OCI-LY1 (cell line): ENCODE measurements at regions not wholly inside any gene's neighbourhood (a gene's known extent, or its start where the extent isn't known, plus 50 kb on each side); places are given as distances from the start of the nearest gene placed in this dataset.

Experiments
- H2AFZ ChIP-seq: fragments of 200-600 bp; sonication (generic), shearing (Covaris generic); 2 replicates; pipeline ENCODE4 v1.6.0; 2014; ENCODE audit warnings: antibody characterized with exemption, mild to moderate bottlenecking, low read length
- H3F3A ChIP-seq: fragments of 200-600 bp; sonication (generic), shearing (Covaris generic); 2 replicates; pipeline ENCODE4 v1.6.0; 2014; ENCODE audit warnings: mild to moderate bottlenecking, antibody characterized with exemption, low read length, moderate library complexity; ENCODE audit not compliant: insufficient read depth
- H3K27ac ChIP-seq: fragments of 200-600 bp; sonication (generic); 2 replicates; pipeline ENCODE4 v1.5.1; 2014; ENCODE audit warnings: low read length, mixed run types, mild to moderate bottlenecking, low read depth; ENCODE audit not compliant: poor library complexity, severe bottlenecking
- H3K27me3 ChIP-seq: fragments of 200-600 bp; sonication (generic); 2 replicates; pipeline ENCODE4 v1.6.0; 2014; ENCODE audit warnings: antibody characterized with exemption, mild to moderate bottlenecking, low read length, moderate library complexity; ENCODE audit not compliant: insufficient read depth
- H3K36me3 ChIP-seq: fragments of 200-600 bp; sonication (generic); 2 replicates; pipeline ENCODE4 v1.6.1; 2014; ENCODE audit warnings: mild to moderate bottlenecking, antibody characterized with exemption, low read length, moderate library complexity, mixed read lengths; ENCODE audit not compliant: insufficient read depth
- H3K4me1 ChIP-seq: fragments of 200-600 bp; sonication (generic); 2 replicates; pipeline ENCODE4 v1.5.1; 2014; ENCODE audit warnings: mild to moderate bottlenecking, low read length, moderate library complexity; ENCODE audit not compliant: insufficient read depth, severe bottlenecking
- H3K4me2 ChIP-seq: fragments of 200-600 bp; sonication (generic), shearing (Covaris generic); 2 replicates; pipeline ENCODE4 v1.6.1; 2014; ENCODE audit warnings: low read length
- H3K4me3 ChIP-seq: fragments of 200-600 bp; sonication (generic); 2 replicates; pipeline ENCODE4 v1.5.1; 2014; ENCODE audit warnings: low read length, low read depth, mild to moderate bottlenecking, mixed read lengths; ENCODE audit not compliant: poor library complexity, severe bottlenecking
- H3K79me2 ChIP-seq: fragments of 200-600 bp; shearing (Covaris generic); 2 replicates; pipeline ENCODE4 v1.6.1; 2016; ENCODE audit warnings: mixed run types, low read length, mixed read lengths; ENCODE audit not compliant: insufficient read depth
- H3K9ac ChIP-seq: fragments of 200-600 bp; sonication (generic), shearing (Covaris generic); 2 replicates; pipeline ENCODE4 v1.6.1; 2014; ENCODE audit warnings: mild to moderate bottlenecking, low read length, mixed read lengths
- H3K9me2 ChIP-seq: fragments of 200-600 bp; sonication (generic), shearing (Covaris generic); 2 replicates; pipeline ENCODE4 v1.6.1; 2014; ENCODE audit warnings: low read depth, mild to moderate bottlenecking, low read length, mixed read lengths
- H3K9me3 ChIP-seq: fragments of 200-600 bp; shearing (Covaris generic); 2 replicates; pipeline ENCODE4 v1.6.1; 2014; ENCODE audit warnings: low read length, mixed read lengths
- H4K20me1 ChIP-seq: fragments of 200-600 bp; sonication (generic), shearing (Covaris generic); 2 replicates; pipeline ENCODE4 v1.6.0; 2016; ENCODE audit warnings: mild to moderate bottlenecking, low read length; ENCODE audit not compliant: insufficient read depth
- CTCF ChIP-seq: fragments of 200-600 bp; sonication (generic), shearing (Covaris generic); IDR thresholded peaks from 2 replicates; pipeline ENCODE4 v1.5.1; 2017; ENCODE audit warnings: mild to moderate bottlenecking, antibody characterized with exemption, low read length, moderate library complexity, mixed read lengths
- EZH2 ChIP-seq: fragments of 200-600 bp; sonication (generic), shearing (Covaris generic); IDR thresholded peaks from 2 replicates; pipeline ENCODE4 v1.8.0; 2017; ENCODE audit warnings: borderline replicate concordance, mixed run types, mild to moderate bottlenecking, antibody characterized with exemption, low read length, moderate library complexity, mixed read lengths

GRCh38 chr11:127656116-127656836, 655.7 kb upstream of the KIRREL3 start:
- H3K27ac ChIP-seq, result no peak overlapping the region
- no peak for TF ChIP-seq CTCF
- TF ChIP-seq EZH2, result no peak
- H2AFZ ChIP-seq, result no peak overlapping the region
- no peaks in the 10 kb centered on the region for H3K36me3 ChIP-seq
- H4K20me1 ChIP-seq, result no peaks in the 10 kb centered on the region
- H3K79me2 ChIP-seq, result no peaks in the 10 kb centered on the region
- H3K27me3 ChIP-seq, result no peaks in the 10 kb centered on the region
- no peaks in the 10 kb centered on the region for H3K9me3 ChIP-seq
- no peaks in the 10 kb centered on the region for H3F3A ChIP-seq
- no peaks in the 10 kb centered on the region for H3K9me2 ChIP-seq
- H3K4me1 ChIP-seq, result no peaks in the 10 kb centered on the region
- no peak overlapping the region for H3K9ac ChIP-seq
- H3K4me2 ChIP-seq, result no peak overlapping the region
- H3K4me3 ChIP-seq, result no peak overlapping the region

- no peak overlapping the region for H3K4me2 ChIP-seq
- TF ChIP-seq CTCF, result no peak
- TF ChIP-seq EZH2, result no peak
- no peak overlapping the region for H3K27ac ChIP-seq
These were observed 652.5 kb upstream of the KIRREL3 start for GRCh38 chr11:127653076-127653475.

GRCh38 chr11:127651888-127652221, 651.3 kb upstream of the KIRREL3 start:
- H2AFZ ChIP-seq, result no peak overlapping the region
- H3K27ac ChIP-seq, result no peak overlapping the region
- H3K9me2 ChIP-seq, result no peaks in the 10 kb centered on the region
- H3K36me3 ChIP-seq, result no peaks in the 10 kb centered on the region
- no peaks in the 10 kb centered on the region for H3K9me3 ChIP-seq
- H3K79me2 ChIP-seq, result no peaks in the 10 kb centered on the region
- no peaks in the 10 kb centered on the region for H4K20me1 ChIP-seq
- H3K9ac ChIP-seq, result no peak overlapping the region
- TF ChIP-seq CTCF, result no peak
- no peak overlapping the region for H3K4me3 ChIP-seq
- H3K4me1 ChIP-seq, result no peaks in the 10 kb centered on the region
- H3K27me3 ChIP-seq, result no peaks in the 10 kb centered on the region
- H3F3A ChIP-seq, result no peaks in the 10 kb centered on the region
- no peak overlapping the region for H3K4me2 ChIP-seq

More at GRCh38 chr11:127653076-127653475, 652.5 kb upstream of the KIRREL3 start:
- Histone ChIP-seq H3K9ac (no peak overlapping the region), H3K27me3 (no peaks in the 10 kb centered on the region), H3K79me2 (no peaks in the 10 kb centered on the region), H3K36me3 (no peaks in the 10 kb centered on the region), H3K4me1 (no peaks in the 10 kb centered on the region), H2AFZ (no peak overlapping the region), H3K4me3 (no peak overlapping the region), H3K9me3 (no peaks in the 10 kb centered on the region), H4K20me1 (no peaks in the 10 kb centered on the region), H3K9me2 (no peaks in the 10 kb centered on the region), H3F3A (no peaks in the 10 kb centered on the region)
